NCI-H187 treated with DMSO at 0.1 percent for 48 hours (cell line): ENCODE measurements at regions not wholly inside any gene's neighbourhood (a gene's known extent, or its start where the extent isn't known, plus 50 kb on each side); places are given as distances from the start of the nearest gene placed in this dataset.

ENCODE experiments used
- DNase-seq: peaks from one replicate; lab custom pipeline; 2025; lab: John Stamatoyannopoulos, UW

GRCh38 chr1:234535763-234536515 lies 57.0 kb upstream of the TARBP1 start:
- no peak for DNase-seq

GRCh38 chr1:234535218-234535617 lies 56.2 kb upstream of the TARBP1 start:
- DNase-seq, result no peak

- no peak for DNase-seq
These were observed 55.2 kb upstream of the TARBP1 start for GRCh38 chr1:234533975-234534876.

- no peak for DNase-seq
These were observed 54.3 kb upstream of the TARBP1 start for GRCh38 chr1:234533034-234533891.

DNA sequence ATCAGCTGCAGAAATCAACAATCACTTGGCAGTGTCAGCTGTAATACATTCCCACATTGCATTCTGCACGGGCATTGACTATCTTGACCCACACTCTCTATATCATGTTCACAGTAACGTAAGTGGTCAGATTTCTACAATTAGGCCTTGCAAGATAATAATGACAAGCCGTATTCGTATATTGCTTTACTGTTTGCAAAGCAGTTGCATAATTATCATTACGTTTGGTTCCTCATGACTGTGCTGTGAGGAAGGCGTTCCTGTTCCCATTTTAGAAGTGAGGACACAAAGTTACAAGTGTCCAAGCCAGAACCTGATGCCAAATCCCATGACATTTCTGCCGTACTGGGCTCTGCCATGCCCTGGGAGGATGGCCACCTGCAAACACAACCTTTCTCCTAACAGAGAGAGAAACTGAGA lies 53.5 kb upstream of the TARBP1 start:
- DNase-seq, result no peak

DNA sequence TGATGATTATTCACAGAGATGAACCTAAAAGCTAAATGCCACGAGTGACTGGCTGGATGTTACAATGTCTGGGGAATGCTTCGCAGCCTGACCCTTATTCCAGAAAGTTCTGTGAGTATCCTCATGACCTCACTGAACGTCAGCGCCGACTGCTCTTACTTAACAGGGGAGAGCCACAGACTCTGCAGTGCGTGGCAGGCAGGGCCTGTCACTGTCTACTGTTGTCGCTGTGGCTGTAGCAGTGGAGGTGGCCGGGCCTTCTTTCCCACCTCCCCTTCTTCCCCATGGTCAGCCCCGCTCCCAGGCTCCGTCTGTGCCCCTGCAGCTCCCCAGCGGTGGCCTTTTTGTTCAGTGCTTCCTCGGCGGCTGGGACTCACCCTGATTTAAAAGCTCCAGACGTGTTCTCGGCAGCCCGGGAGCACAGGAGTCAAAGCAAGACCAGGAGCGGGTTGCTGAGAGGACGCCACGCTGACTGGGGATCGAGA lies 52.2 kb upstream of the TARBP1 start:
- DNase-seq, result no peak

DNA sequence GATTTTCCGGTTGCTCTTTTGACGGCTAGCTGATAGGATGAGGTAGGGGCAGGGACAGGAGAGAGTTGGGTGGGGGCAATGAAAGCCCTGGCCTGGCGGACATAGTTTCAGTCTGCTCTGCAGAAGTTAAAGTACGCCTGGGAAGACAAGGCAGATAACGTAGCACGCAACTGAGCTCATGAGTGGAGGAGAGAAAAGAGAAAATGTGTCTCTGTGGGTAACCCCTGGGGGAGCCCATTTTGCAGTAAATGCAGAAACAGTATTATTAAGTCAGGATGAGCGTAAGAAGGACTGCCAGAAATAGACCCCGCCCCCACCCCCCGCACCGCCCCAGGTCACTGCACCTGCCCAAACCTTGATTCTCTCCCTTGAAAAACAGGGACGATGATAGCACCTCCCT lies 51.7 kb upstream of the TARBP1 start:
- no peak for DNase-seq

GRCh38 chr1:234529950-234530237 lies 50.9 kb upstream of the TARBP1 start:
- no peak for DNase-seq

DNA sequence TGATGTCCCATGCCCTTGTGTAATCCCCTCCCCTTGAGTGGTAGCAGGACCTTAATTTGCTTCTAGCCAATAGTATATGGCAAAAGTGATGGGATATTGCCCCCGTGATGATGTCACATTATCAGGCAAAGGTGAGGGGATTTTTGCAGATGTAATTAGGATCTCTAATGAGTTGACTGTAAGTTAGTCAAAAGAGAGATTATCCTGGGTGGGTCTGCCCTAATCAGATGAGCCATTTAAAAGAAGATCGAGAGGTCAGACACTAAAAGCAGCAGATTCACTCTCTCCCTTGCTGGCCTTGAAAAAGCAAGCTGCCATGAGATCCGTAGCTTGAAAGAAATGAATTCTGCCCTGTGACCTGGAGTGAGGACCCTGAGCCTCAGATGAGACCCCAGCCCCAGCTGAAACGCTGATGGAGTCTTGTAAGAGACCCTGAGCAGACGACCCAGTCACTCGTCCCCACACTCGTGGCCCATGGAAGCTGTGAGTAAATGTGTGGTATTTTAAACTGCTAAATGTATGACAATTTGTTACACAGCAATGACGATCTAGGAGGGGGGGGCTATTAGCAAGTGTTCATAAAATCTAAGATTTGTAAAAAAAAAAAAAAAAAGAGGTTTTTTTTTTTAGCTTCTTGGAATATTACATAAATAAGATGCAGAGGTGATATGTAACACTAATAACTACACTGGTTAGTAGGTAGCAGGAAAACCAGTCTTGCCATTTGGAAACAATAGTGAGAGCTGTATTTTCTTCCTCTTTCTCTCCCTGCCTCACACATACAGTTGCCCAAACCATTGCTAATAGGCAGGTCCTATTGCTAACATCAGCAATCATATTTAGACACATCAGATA lies 50.3 kb upstream of the TARBP1 start:
- DNase-seq, result no peak
